Stomach (tissue), 4 donors: ENCODE measurements at regions not wholly inside any gene's neighbourhood (a gene's known extent, or its start where the extent isn't known, plus 50 kb on each side); places are given as distances from the start of the nearest gene placed in this dataset.

ENCODE experiments used
- CTCF ChIP-seq, 7 experiments: fragments of 450-650 bp in 4 of 7; fragments of 200-600 bp in 3 of 7; sonication (generic) in 3 of 7; IDR thresholded peaks; one replicate each; pipeline ENCODE4 v1.5.1; 2016 to 2019; ENCODE audit warnings: antibody characterized with exemption in 7 of 7, control low read depth in 2 of 7, mild to moderate bottlenecking in 1 of 7
- EP300 ChIP-seq: sonication (generic); formaldehyde crosslinking; IDR thresholded peaks from one replicate; pipeline ENCODE4 v1.6.1; 2017; ENCODE audit warnings: antibody characterized with exemption
- POLR2A ChIP-seq, 4 donors: fragments of 450-650 bp; IDR thresholded peaks; one replicate each; pipeline ENCODE4 v1.6.1; 2016; ENCODE audit warnings: antibody characterized with exemption in 4 of 4, control low read depth in 2 of 4, mild to moderate bottlenecking in 1 of 4, moderate library complexity in 1 of 4
- POLR2AphosphoS5 ChIP-seq, 3 donors: sonication (generic); formaldehyde crosslinking; IDR thresholded peaks; one replicate each; pipeline ENCODE4 v1.6.1; 2016; ENCODE audit warnings: antibody characterized with exemption in 3 of 3

GRCh38 chr10:31647861-31648260 lies 280.8 kb downstream of the ARHGAP12 start:
- TF ChIP-seq CTCF (IDR thresholded peaks at IDR 0.05) (no peak), POLR2A (IDR thresholded peaks at IDR 0.05) (no peak), POLR2AphosphoS5 (IDR thresholded peaks at IDR 0.05) (no peak), EP300 (no peak)
